SK-N-MC (cell line): ENCODE measurements at regions not wholly inside any gene's neighbourhood (a gene's known extent, or its start where the extent isn't known, plus 50 kb on each side); places are given as distances from the start of the nearest gene placed in this dataset.

ENCODE experiments used
- DNase-seq: peaks from one replicate; pipeline ENCODE4 v3.0.0-alpha.2; 2011; ENCODE audit warnings: low read depth, low spot score
- H3K27ac ChIP-seq: fragments of 200-600 bp; sonication (generic); 2 replicates; pipeline ENCODE4 v1.5.1; 2016; ENCODE audit warnings: mixed run types
- H3K36me3 ChIP-seq: fragments of 200-600 bp; sonication (generic); 2 replicates; pipeline ENCODE4 v1.6.1; 2017; ENCODE audit warnings: antibody characterized with exemption, low read length, mixed read lengths; ENCODE audit not compliant: insufficient read depth
- H3K4me3 ChIP-seq: fragments of 200-600 bp; sonication (generic); 2 replicates; pipeline ENCODE4 v1.5.1; 2016
- H3K9ac ChIP-seq: fragments of 200-600 bp; sonication (generic); 2 replicates; pipeline ENCODE4 v1.8.0; 2017; ENCODE audit warnings: mixed run types, mixed read lengths; ENCODE audit not compliant: insufficient read length
- H3K9me3 ChIP-seq: fragments of 200-600 bp; sonication (generic); 2 replicates; pipeline ENCODE4 v1.6.1; 2017; ENCODE audit warnings: low read depth, mild to moderate bottlenecking, antibody characterized with exemption, low read length, moderate library complexity, mixed read lengths
- EZH2 ChIP-seq: fragments of 200-600 bp; sonication (generic); IDR thresholded peaks from one replicate; pipeline ENCODE4 v1.6.1; 2017; ENCODE audit warnings: antibody characterized with exemption
- FOXP2 ChIP-seq: optimal IDR thresholded peaks from 2 replicates; pipeline ENCODE3; 2011; ENCODE audit warnings: mild to moderate bottlenecking, moderate library complexity; ENCODE audit not compliant: insufficient read depth; ENCODE audit errors: extremely low read length, control extremely low read depth
- POLR2AphosphoS5 ChIP-seq: IDR thresholded peaks from 2 replicates; pipeline ENCODE4 v1.6.1; 2012; ENCODE audit warnings: mild to moderate bottlenecking, low read depth, low read length, borderline replicate concordance

- Histone ChIP-seq H3K36me3 (no peaks in the 10 kb centered on the region), H3K9ac (no peak overlapping the region), H3K4me3 (no peak overlapping the region), H3K9me3 (no peaks in the 10 kb centered on the region), H3K27ac (no peak overlapping the region)
- DNase-seq, result no peak
- no peak for TF ChIP-seq POLR2AphosphoS5
- no peak for TF ChIP-seq FOXP2
- TF ChIP-seq EZH2, result no peak
Observed at GRCh38 chr4:91935217-91935616, 368.5 kb upstream of the GRID2 start.

DNA sequence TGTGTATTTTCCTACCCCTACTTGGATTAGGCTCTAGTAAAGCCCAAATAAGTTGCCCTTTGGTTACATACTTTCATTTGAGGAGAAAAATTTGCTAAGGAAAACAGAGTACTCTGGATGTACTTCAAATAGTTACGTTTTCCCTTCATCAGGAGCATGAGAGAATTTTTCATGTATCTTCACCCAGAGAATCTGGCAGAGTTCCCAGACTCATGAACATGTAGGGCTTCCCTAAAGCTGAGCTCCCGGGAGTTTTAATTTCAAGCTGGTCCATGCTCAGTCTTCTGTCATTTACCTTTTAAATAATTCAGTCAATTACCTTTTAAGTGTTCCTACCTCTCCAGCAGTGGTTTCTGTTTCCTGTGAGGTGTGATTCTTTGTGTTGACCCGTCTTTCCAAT is 367.5 kb upstream of the GRID2 start:
- peak; percentile 24 for DNase-seq
- no peak overlapping the region for H3K9ac ChIP-seq
- no peaks in the 10 kb centered on the region for H3K9me3 ChIP-seq
- TF ChIP-seq POLR2AphosphoS5, result no peak
- TF ChIP-seq FOXP2, result no peak
- no peak for TF ChIP-seq EZH2
- H3K27ac ChIP-seq, result no peak overlapping the region
- H3K4me3 ChIP-seq, result no peak overlapping the region
- H3K36me3 ChIP-seq, result no peaks in the 10 kb centered on the region

GRCh38 chr4:91957963-91958362 is 345.8 kb upstream of the GRID2 start:
- Histone ChIP-seq H3K27ac (no peak overlapping the region), H3K9ac (no peak overlapping the region), H3K36me3 (no peaks in the 10 kb centered on the region), H3K9me3 (no peaks in the 10 kb centered on the region), H3K4me3 (no peak overlapping the region)
- TF ChIP-seq FOXP2, result no peak
- no peak for TF ChIP-seq POLR2AphosphoS5
- TF ChIP-seq EZH2, result no peak
- DNase-seq, result no peak

GRCh38 chr4:91958596-91958995 is 345.2 kb upstream of the GRID2 start:
- H3K4me3 ChIP-seq, result no peak overlapping the region
- peak; percentile 42 for DNase-seq
- H3K36me3 ChIP-seq, result no peaks in the 10 kb centered on the region
- no peak for TF ChIP-seq POLR2AphosphoS5
- TF ChIP-seq EZH2, result no peak
- TF ChIP-seq FOXP2, result no peak
- H3K9me3 ChIP-seq, result no peaks in the 10 kb centered on the region
- H3K27ac ChIP-seq, result no peak overlapping the region
- no peak overlapping the region for H3K9ac ChIP-seq

DNA sequence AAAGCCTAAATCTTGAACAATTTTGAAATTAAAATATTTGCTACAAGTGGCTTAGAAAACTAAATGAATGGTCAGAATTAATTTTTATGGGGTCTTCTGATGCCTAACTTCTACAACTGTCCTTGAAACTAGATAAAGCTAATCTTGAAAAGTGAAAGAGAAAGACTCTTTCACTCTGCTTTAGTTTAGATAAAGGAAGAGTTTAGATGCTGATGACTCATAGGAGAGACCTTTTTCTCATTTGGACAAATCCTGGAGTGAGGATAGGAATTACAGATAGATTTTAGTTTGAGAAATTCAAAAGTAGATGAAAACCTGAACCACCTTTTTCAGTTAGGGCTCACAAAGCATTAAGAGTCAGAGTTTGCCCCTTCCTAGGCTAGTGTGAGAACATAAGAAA is 342.3 kb upstream of the GRID2 start:
- no peak overlapping the region for H3K4me3 ChIP-seq
- TF ChIP-seq POLR2AphosphoS5, result no peak
- no peak for TF ChIP-seq EZH2
- no peak for TF ChIP-seq FOXP2
- no peaks in the 10 kb centered on the region for H3K36me3 ChIP-seq
- H3K27ac ChIP-seq, result no peak overlapping the region
- H3K9ac ChIP-seq, result no peak overlapping the region
- DNase-seq, result no peak
- no peaks in the 10 kb centered on the region for H3K9me3 ChIP-seq

- DNase-seq, result no peak
- no peak overlapping the region for H3K27ac ChIP-seq
- no peaks in the 10 kb centered on the region for H3K36me3 ChIP-seq
- TF ChIP-seq FOXP2 (no peak), EZH2 (no peak), POLR2AphosphoS5 (no peak)
- H3K9ac ChIP-seq, result no peak overlapping the region
- no peak overlapping the region for H3K4me3 ChIP-seq
- no peaks in the 10 kb centered on the region for H3K9me3 ChIP-seq
Observed at GRCh38 chr4:91963486-91963885, 340.3 kb upstream of the GRID2 start.

DNA sequence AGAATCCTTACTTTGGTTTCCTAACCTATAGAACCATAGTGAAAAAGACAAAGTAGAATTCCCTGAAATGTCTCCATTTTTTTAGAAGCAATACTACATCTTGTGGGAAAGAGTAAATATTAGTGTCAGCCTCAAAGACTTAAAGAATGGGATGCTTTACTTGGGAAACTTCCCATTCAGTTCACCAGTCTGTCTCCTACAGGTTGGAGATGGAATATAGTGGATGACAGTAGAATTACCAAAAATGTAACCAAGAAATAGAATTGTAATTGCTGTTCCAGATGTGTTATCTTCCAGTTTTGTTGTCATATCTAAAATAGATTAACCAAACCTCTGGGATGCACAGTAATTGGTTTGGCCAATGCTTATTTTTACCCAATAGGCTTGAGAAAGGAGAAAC is 338.6 kb upstream of the GRID2 start:
- DNase-seq, result no peak
- no peak for TF ChIP-seq POLR2AphosphoS5
- TF ChIP-seq FOXP2, result no peak
- TF ChIP-seq EZH2, result no peak
- Histone ChIP-seq H3K27ac (no peak overlapping the region), H3K9me3 (no peaks in the 10 kb centered on the region), H3K4me3 (no peak overlapping the region), H3K9ac (no peak overlapping the region), H3K36me3 (no peaks in the 10 kb centered on the region)

DNA sequence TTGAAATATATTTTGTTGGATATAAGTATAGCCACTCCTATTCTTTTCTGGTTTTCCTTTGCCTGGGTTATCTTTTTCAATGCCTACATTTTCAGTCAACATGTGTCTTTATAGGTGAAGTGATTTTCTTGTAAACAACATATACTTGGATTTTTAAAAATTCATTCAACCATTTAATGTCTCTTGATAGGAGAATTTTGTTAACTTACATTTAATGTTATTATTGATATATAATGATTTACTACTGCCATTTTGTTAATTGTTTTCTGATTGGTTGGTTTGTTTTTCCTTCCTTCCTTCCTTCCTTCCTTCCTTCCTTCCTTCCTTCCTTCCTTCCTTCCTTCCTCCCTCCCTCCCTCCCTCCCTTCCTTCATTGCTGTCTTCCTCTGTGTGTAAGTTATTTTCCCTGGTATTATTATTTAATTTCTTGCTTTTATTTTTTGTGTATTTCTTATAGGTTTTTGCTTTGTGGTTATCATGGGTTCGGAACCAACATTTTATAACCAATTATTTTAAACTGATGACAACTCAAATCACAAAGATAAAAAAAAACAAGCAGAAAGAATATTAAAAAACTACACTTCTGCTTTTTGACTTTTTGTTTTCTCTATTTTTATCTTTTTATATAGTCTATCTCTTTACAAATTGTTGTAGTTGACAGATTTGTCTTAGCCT is 330.1 kb upstream of the GRID2 start:
- Histone ChIP-seq H3K4me3 (0 out of 2 replicates have a peak overlapping the region, but pooled peaks have one; percentile 2), H3K9ac (no peak overlapping the region), H3K36me3 (no peaks in the 10 kb centered on the region), H3K27ac (peak overlapping the region; percentile 22; the same call in 1 of the 2 replicates), H3K9me3 (no peaks in the 10 kb centered on the region)
- DNase-seq, result no peak
- TF ChIP-seq EZH2, result no peak
- TF ChIP-seq FOXP2, result no peak
- no peak for TF ChIP-seq POLR2AphosphoS5

DNA sequence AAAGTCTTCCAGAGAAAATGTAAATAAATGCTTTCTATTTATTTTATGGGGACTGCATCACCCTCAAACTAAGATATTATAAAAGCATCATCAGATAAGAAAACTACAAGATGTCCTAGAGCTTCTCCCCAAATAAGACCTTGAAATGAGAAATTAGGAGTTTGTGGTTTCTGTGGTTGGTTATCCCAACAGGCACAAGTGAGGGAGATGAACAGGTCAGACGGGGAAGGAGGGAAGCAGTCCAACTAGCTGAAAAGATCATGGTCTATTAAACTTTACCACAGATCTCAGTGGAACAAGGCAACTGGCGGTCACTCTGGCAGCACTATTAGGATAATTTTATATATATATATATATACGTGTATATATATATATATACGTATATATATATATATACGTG is 319.3 kb upstream of the GRID2 start:
- no peak overlapping the region for H3K9ac ChIP-seq
- no peak for TF ChIP-seq EZH2
- TF ChIP-seq FOXP2, result no peak
- TF ChIP-seq POLR2AphosphoS5, result no peak
- no peaks in the 10 kb centered on the region for H3K36me3 ChIP-seq
- H3K4me3 ChIP-seq, result no peak overlapping the region
- no peak overlapping the region for H3K27ac ChIP-seq
- DNase-seq, result no peak
- no peaks in the 10 kb centered on the region for H3K9me3 ChIP-seq
